GM19025 (cell line): ENCODE measurements at regions not wholly inside any gene's neighbourhood (a gene's known extent, or its start where the extent isn't known, plus 50 kb on each side); places are given as distances from the start of the nearest gene placed in this dataset.

Source experiments
- ATAC-seq: cut with Tn5 transposase; IDR thresholded peaks from one replicate; pipeline ENCODE4 v1.9.1; 2021; ENCODE audit warnings: mild to moderate bottlenecking, low read depth, moderate library complexity; ENCODE audit not compliant: unreplicated experiment

DNA sequence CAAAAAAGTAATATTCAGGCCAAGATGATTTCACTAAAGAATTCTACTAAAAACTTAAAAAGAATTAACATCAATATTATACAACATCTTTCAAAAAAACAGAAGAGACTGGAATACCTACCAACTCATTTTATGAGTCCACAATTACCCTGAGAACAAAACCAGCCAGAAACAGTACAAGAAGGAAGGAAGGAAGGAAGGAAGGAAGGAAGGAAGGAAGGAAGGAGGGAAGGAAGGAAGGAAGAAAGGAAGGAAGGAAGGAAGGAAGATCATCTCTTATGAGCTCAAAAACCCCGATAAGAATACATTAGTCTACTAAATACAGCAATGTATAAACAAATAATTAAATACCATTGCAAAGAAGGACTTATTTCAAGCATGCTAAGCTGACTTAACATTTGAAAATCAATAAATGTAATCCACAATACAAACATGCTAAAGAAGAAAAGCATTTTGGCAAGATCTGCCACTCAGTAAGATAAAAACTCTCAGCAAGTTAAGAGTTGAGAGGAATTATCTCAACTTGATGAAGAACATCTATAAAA is 149.9 kb upstream of the RGS18 start:
- no peak for ATAC-seq

DNA sequence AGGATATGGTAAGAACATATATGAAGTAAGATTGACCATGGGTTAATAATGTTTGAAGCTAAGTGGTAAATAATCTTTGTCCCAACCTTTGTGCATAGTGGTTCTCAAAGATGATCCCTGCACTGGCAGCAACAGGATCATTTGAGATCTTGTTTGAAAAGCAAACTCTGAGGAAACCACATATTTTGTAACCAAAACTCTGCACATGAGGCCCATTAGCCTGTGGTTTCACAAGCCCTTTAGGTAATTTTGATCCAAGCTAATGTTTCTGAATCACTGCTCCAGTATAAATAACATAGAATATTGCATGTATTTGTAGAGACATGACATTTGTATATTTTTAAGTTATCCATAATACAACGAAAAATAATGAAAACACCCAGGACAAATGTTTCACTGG is 147.9 kb upstream of the RGS18 start:
- ATAC-seq = no peak

DNA sequence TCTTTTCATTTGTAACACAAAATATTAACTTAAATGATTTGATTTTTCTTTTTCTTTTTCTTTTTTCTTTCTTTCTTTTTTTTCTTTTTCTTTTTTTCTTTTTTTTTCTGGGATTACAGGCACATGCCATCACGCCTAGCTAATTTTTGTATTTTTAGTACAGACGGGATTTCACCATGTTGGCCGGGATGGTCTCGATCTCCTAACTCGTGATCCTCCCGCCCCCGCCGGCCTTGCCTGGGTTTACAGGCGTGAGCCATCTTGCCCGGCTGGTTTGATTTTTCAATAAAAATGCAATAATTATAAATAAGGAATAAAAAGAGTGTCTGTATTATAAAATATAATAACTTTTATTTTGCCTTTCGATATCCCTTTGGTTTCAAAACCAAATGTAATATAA is 146.7 kb upstream of the RGS18 start:
- ATAC-seq = no peak

DNA sequence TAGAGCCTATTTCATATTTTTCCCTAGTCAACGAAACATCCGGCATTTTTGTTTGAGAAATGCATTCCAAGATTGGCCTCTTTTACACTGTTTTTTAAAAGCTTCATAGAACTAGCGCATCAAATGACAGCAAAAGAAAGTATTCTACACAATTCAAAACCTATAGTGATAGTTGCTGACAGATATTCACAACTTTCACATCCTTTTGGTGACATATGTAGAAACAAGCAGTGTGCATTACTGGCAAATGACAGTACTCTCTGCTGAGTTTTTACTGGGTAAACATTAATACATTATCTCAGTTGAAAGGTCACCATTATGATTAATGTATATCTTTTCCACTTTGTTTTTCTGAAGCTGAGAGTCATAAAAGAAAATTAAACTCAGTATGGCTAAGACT is 135.4 kb upstream of the RGS18 start:
- no peak for ATAC-seq

DNA sequence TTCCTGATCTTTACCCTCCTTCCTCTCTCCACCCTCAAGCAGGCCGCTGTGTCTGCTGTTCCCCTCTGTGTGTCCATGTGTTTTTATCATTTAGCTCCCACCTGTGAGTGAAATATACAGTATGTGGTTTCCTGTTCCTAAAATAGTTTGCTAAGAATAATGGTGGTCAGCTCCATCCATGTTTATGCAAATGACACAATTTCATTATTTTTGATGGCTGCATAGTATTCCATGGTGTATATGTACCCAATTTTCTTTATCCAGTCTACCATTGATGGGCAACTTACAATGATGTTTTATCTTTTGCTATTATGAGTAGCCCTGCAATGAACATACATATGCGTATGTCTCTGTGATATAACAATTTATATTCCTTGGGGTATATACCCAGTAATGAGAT is 133.4 kb upstream of the RGS18 start:
- ATAC-seq = no peak

DNA sequence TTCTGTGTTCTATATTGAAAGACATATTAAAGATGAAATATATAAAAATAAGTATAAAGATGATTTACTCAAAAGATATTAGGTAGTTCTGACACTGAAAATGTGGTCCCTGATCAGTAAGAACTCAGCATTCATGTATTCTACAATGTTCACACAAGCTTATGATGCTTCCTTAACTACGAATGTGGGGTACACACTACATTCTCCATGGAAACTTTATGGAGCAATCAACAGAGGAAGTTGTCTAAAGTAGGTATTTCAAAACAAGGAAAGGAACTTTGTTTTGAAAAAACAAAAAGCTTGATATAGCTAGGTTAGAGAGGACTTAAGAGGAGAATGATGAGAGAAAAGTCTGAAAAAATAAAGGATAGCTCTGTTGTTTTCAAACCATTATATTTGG is 119.7 kb upstream of the RGS18 start:
- no peak for ATAC-seq

DNA sequence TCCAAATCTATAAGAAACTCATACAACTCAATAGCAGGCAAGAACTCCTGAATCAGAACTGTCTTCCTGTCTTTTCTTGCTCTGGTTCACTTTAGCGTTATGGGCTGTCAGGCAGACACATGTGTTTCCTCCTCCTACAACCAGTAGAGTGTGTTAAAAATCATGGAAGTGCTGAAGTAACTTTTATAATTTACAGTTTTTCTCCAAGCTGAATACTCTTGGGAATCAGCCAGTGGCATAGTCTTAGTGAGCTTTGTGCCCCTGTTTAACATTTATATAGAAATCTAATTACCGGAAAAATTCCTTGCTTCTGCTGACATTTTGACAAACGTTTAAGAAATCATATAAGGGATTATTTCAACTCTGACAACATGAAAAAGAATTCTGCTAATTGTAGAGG is 113.1 kb upstream of the RGS18 start:
- no peak for ATAC-seq

DNA sequence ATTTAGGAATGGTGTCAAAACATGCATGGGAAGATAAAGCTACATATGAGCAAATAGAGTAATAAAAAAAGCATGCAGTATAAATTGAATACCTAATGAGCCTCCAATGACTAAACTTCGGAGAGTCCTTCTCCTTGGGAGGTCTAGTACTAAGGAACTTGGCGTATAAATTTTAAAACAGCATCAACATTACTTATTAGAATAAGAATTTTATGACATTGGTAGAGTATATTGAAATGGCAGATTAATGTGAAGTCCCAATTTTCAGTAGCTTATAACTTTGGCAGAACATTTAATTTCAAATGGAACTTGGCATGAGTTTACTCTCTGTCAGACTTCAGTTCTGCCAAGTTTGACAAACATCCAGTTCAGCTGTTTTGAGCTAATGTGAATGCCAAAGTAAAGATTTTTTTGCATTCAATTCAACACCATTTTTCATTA is 104.7 kb upstream of the RGS18 start:
- ATAC-seq = no peak

DNA sequence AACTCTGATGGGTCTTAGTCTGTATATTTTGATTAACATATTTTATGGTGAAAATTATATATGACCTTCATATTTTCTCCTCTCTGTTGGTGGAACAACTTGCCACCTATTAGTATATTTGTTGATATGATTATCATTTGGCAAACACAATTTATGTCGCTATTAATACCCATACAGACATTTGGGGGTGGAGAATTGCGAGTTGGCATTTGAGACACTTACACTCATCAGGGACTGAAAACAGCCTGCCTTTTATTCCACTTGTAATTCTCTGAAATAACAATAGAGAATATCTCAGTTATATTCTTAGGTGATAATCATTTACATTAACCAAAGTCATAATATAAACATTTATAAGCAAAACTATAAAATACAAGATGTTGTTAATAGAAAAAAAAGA is 100.5 kb upstream of the RGS18 start:
- ATAC-seq = no peak

DNA sequence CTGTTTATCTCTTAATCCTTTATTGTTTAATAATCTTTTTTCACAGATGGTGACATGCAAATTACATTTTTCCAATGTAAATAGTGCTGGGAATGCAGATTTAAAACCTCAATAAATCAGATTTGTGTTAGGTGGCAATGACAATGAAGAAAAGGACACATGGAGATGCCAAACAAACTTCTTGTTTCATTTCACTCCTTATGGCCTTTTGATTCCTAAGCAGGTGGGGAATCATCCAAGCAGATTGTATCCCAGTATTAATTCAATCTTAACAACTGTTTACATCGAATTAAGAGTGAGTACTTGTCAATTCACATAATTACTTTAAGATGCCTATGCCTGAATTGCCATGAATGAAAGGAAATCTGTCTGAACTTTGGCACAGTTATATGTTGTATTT is 98.9 kb upstream of the RGS18 start:
- no peak for ATAC-seq

DNA sequence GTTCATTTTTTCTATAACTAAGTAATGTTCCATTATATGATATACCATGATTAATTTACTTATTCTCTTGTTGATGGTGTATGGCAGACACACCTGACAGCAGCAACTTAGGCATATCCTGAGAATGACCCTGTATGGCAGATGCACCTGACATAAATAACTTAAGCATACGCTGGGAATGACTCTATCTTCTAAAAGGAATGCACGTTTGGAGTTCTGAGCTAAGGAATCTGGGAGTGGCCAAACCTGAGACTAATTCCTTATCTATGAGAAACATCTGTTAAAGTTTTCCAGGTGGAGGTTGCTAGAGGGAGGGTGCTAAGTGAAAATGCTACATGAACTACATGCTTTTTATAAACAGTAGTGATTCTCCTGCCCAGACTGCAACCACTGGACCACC is 96.7 kb upstream of the RGS18 start:
- ATAC-seq = no peak

DNA sequence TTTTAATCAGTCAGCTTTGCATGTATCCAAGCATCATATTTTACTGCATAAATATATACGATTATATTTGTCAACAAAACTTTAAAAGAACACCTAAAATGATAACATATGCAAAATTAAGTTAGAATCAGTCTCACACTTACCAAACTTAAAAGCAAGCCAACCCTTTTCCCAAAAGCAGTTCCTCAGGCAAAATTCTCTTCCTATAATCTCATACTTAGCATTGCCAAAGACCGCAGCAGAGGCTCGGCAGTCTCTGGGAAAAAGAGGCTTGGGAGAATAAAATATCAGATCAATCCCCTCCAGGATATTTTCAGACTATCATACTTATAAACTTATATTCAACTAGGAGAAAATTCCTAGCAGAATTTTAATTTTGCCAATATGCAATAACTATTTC is 93.2 kb upstream of the RGS18 start:
- no peak for ATAC-seq

DNA sequence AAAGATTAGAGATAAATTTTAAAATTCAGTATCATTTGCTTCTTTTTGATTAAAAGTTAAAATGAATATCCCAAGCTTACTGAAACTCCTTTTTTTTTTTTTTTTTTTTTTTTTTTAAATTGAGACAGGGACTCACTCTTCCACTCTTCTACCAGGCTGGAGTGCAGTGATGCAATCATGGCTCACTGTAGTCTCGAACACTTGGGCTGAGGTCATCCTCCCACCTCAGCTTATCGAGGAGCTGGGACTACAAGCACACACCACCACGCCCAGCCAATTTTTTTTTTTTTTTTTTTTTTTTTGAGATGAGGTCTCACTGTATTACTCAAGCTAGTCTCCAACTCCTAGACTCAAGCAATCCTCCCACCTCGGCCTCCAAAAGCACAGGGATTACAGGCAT is 92.1 kb upstream of the RGS18 start:
- ATAC-seq = no peak

DNA sequence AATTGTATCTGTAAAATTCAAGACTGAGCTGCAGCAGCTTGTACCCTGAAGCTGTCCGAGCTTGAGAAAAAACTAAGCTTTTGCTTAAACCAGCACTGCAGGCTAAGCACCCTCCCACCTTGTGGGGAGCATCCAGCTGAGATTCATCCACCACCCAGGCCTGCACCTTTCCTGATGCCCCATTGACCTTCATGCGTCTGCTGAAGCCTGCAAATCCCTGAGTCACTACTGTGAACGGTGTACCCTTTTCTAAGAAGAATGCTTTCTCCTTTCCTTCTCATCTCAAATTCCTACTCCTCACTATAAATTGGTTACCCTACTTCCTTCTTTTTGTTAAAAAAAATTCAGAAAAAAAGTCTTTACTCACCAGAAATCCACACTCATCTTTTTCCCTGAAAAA is 90.9 kb upstream of the RGS18 start:
- no peak for ATAC-seq

DNA sequence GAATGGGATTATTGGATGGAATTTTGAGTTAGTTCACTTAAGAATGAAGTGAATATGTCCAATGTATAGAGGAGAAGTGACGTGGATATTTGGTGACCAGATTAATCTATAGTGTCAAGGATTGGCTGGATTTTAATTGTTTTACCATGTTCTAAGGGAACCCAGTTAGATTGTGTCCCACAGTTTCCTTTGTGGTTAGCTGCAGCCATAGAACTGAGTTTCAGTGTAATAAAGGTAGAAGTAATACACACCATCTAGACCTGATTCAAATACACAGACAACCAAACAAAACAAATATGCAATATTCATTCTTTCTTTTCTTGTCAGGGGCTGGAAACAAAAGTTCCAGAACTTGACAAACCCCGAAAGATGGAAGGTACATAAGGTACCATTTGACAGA is 88.0 kb upstream of the RGS18 start:
- ATAC-seq = no peak

DNA sequence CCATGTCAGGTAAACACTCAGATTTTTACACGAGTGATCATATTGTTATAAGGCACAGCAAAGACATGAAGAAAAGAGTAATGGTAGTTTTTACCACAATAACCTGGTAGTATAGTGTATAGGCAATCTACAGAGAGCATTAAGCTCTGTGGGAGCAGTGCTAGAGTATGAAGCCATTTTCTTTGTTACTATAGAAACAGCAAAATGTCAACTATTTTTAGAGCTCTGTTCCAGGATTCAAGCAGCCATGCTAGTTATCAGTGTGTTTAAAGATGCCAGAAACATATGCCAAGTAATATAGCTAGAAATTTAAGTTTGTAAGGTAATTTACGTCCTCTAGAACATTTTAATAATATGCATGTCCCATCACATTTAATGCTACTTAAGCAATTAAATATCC is 77.6 kb upstream of the RGS18 start:
- ATAC-seq = no peak

DNA sequence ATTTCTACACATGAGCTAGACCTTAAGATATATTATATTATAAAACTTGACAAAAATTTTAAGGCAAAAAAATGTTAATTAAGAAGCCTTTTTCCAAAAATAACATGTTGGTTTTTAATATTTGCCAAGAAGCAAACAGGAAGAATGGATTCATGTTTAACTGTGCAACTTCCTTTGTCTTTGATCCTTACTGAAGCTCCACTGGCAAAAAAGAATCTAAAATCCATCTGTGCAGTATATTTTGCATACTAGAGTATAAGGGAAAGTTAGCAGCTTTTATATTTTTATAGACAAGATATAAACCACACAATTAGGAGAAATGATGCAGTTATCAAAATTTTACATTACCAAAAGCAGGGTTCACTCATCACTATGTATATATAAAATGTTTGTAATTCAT is 76.9 kb upstream of the RGS18 start:
- ATAC-seq = no peak

DNA sequence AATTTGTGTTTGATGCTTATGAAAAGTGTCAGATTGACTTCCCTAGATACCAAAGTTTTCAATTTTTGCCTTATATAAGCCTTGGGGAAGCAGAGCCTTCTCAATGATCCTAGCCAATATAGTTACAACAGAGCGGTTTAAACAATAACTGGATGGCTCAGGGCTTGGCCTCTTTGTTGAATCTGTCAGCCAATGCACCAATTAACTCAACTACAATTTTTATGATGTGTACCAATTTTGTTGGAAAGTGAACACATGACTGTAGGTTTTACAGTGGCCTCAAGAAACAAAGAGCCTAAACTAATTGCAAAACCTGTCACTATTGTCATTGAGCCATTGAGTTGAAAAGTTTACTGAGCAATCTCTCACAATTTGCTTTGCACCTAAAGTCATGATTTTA is 71.6 kb upstream of the RGS18 start:
- no peak for ATAC-seq

DNA sequence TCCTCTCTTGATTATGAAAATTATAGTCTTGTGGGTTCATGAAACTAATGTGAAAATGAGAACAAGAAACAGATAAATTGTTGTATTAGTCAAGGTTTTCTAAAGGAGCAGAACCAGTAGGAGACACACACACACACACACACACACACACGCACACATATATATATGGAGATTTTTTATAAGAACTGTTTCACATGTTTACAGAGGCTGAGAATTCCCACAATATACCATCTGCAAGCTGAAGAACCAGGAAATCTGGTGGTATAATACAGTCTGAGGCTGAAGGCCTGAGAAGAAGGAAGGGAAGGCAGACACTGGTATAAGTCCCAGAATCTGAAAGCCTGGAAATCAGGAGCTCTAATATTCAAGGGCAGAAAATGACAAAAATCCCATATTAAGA is 70.9 kb upstream of the RGS18 start:
- ATAC-seq = no peak

DNA sequence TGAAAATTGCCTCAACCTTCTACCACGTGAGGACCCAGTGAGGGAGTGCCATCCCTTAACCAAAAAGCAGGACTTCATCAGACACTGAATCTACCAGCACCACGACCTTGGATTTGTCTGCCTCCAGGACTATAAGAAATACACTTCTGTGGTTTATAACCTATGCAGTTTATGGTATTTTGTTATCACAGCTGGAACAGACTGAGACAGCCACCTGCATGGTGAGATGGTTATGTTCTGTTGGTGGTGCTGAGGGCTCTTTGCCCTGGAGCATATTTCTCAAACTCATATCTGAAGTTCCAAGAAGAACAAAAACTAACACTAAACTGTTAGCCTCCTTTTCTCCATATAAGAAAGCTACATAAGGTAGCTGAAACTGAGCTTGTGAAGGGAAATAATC is 69.8 kb upstream of the RGS18 start:
- no peak for ATAC-seq

DNA sequence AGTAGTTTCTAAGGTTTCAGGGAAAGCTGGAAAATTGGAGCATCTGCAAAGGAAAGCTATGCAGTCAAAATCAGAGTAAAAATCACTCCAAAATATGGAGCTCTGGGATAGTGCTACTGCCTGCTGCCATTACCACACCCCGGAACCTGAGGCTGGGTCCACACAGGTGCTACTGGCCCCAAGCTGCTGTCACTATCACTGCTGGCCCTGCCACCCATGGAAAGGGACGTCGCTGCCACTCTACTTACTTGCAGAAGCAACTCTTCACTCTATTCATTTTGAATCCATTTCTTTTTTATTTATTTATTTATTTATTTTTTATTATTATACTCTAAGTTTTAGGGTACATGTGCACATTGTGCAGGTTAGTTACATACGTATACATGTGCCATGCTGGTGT is 60.3 kb upstream of the RGS18 start:
- ATAC-seq = no peak

DNA sequence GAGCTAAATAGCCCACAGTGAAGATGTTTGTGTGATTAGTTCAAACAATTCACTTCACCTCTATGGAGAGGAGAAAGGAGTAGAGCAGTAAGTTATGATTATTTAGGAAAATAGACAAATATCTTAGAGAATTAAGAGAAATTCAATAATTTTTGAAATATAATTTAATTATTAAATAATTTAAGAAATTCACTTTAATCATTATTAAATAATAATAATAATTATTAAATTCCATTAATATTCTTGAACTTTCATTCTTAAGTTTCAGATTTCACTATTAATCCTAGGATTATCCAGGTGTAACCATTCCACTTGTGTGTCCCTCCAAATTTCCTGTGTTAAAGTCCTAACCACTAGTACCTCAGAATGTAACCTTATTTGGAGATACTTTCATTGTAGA is 58.9 kb upstream of the RGS18 start:
- ATAC-seq = no peak

DNA sequence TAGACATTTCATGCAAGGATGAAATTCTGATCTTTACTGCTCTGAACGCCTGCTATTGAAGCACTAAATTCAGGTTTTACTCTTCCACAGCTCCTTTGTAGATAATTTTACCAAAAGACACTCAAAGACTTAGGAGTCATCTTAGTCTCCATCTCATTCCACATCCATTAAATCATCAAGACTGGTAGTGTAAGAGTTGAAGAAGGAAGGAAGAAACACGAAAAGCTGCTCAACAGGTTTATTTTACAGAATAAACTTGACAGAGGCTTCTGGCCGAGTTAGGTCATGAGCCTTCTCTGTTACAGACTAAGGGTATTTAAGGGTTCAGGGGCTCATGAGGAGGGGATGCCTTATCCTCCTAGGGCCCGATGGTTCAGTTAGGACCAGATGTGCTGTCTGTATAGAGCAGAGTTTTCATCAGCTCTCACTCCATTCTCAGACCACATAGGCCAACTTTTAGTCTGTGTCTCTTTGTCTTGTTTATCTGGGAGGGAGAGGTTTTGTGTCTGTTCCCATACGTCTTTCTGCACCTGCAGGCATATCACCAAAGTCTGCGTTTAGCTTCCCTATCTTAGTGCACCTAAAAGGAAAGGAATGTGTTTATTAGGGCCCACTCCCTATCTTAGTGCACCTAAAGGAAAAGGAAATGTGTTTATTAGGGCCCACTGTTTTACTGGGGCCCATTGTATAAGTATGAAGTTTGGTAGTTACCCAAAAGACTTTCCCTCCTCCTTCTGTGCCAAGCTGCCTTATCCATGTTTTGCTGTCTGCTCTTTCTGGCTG is 57.4 kb upstream of the RGS18 start:
- ATAC-seq = no peak
